ENCODE measurements at regions not wholly inside any gene's neighbourhood (a gene's known extent, or its start where the extent isn't known, plus 50 kb on each side); places are given as distances from the start of the nearest gene placed in this dataset.

GRCh38 chr1:14106679-14107313, 406.8 kb downstream of the PRDM2 start:
- POLR2A ChIA-PET (ENCODE audit: unreplicated experiment) = no interaction called here
- Histone ChIP-seq H3K9me3 (ENCODE audit: low read length) (no peaks in the 10 kb centered on the region; the same call in 1 of the 2 replicates), H3K9me2 (replicated peaks; ENCODE audit: low read length) (no peaks in the 10 kb centered on the region), H3K79me2 (ENCODE audit: low read length) (no peaks in the 10 kb centered on the region), H3K27me3 (ENCODE audit: low read length) (peaks cover 21% of the 10 kb centered on the region), H3K9ac (ENCODE audit: low read length) (no peak overlapping the region), H3K4me2 (ENCODE audit: low read length) (no peak overlapping the region), H2AFZ (ENCODE audit: low read length) (no peak overlapping the region), H3K36me3 (ENCODE audit: low read depth, low read length) (no peaks in the 10 kb centered on the region), H3K4me3 (ENCODE audit: low read length) (no peak overlapping the region), H4K20me1 (ENCODE audit: low read length) (no peaks in the 10 kb centered on the region), H3K27ac (ENCODE audit: low read length) (no peak overlapping the region), H3F3A (ENCODE audit: low read length, unreplicated experiment) (no peaks in the 10 kb centered on the region), H3K4me1 (ENCODE audit: insufficient read depth, low read length) (peaks cover 6% of the 10 kb centered on the region)
- BruUV-seq (replicated peaks) = no TSS peak
- intact Hi-C loops (cut with micrococcal nuclease) = no loop called here
- DNase-seq (no peak), ATAC-seq (no peak)
- CTCF ChIA-PET = no interaction called here
- TF ChIP-seq CTCF (conservative IDR thresholded peaks at IDR 0.05; ENCODE audit: low read depth, low read length) (no peak), EZH2phosphoT487 (IDR thresholded peaks at IDR 0.05; ENCODE audit: borderline replicate concordance, low read length) (no peak), EZH2 (IDR thresholded peaks at IDR 0.05; ENCODE audit: low read length, unreplicated experiment) (no peak)

GRCh38 chr1:14108356-14109275, 408.6 kb downstream of the PRDM2 start:
- ATAC-seq (no peak), DNase-seq (peak; percentile 54)
- Histone ChIP-seq H3K4me2 (ENCODE audit: low read length) (no peak overlapping the region), H3K9ac (ENCODE audit: low read length) (no peak overlapping the region), H3K27me3 (ENCODE audit: low read length) (peaks cover 21% of the 10 kb centered on the region), H3K4me3 (ENCODE audit: low read length) (no peak overlapping the region), H3K9me3 (ENCODE audit: low read length) (no peaks in the 10 kb centered on the region; the same call in 1 of the 2 replicates), H3K36me3 (ENCODE audit: low read depth, low read length) (no peaks in the 10 kb centered on the region), H3K27ac (ENCODE audit: low read length) (no peak overlapping the region), H3K4me1 (ENCODE audit: insufficient read depth, low read length) (peaks cover 16% of the 10 kb centered on the region), H3K9me2 (replicated peaks; ENCODE audit: low read length) (no peaks in the 10 kb centered on the region), H3K79me2 (ENCODE audit: low read length) (no peaks in the 10 kb centered on the region), H4K20me1 (ENCODE audit: low read length) (no peaks in the 10 kb centered on the region), H3F3A (ENCODE audit: low read length, unreplicated experiment) (no peaks in the 10 kb centered on the region), H2AFZ (ENCODE audit: low read length) (no peak overlapping the region)
- intact Hi-C loops (cut with micrococcal nuclease) = no loop called here
- TF ChIP-seq EZH2phosphoT487 (IDR thresholded peaks at IDR 0.05; ENCODE audit: borderline replicate concordance, low read length) (no peak), CTCF (conservative IDR thresholded peaks at IDR 0.05; ENCODE audit: low read depth, low read length) (no peak), EZH2 (IDR thresholded peaks at IDR 0.05; ENCODE audit: low read length, unreplicated experiment) (no peak)
- CTCF ChIA-PET = no interaction called here
- BruUV-seq (replicated peaks) = no TSS peak
- POLR2A ChIA-PET (ENCODE audit: unreplicated experiment) = no interaction called here

- Histone ChIP-seq H3K4me2 (ENCODE audit: low read length) (no peak overlapping the region), H3K27me3 (ENCODE audit: low read length) (peaks cover 17% of the 10 kb centered on the region), H2AFZ (ENCODE audit: low read length) (no peak overlapping the region), H3F3A (ENCODE audit: low read length, unreplicated experiment) (no peaks in the 10 kb centered on the region), H3K79me2 (ENCODE audit: low read length) (no peaks in the 10 kb centered on the region), H3K4me1 (ENCODE audit: insufficient read depth, low read length) (peaks cover 21% of the 10 kb centered on the region), H3K4me3 (ENCODE audit: low read length) (no peak overlapping the region), H3K9ac (ENCODE audit: low read length) (no peak overlapping the region), H3K36me3 (ENCODE audit: low read depth, low read length) (no peaks in the 10 kb centered on the region), H3K9me2 (replicated peaks; ENCODE audit: low read length) (no peaks in the 10 kb centered on the region), H4K20me1 (ENCODE audit: low read length) (no peaks in the 10 kb centered on the region), H3K9me3 (ENCODE audit: low read length) (no peaks in the 10 kb centered on the region; the same call in 1 of the 2 replicates), H3K27ac (ENCODE audit: low read length) (no peak overlapping the region)
- TF ChIP-seq CTCF (conservative IDR thresholded peaks at IDR 0.05; ENCODE audit: low read depth, low read length) = no peak
- TF ChIP-seq EZH2 (IDR thresholded peaks at IDR 0.05; ENCODE audit: low read length, unreplicated experiment) = no peak
- TF ChIP-seq EZH2phosphoT487 (IDR thresholded peaks at IDR 0.05; ENCODE audit: borderline replicate concordance, low read length) = no peak
- no peak for DNase-seq
- no peak for ATAC-seq
- ChIA-PET POLR2A (ENCODE audit: unreplicated experiment) (no interaction called here), CTCF (no interaction called here)
- no TSS peak for BruUV-seq (replicated peaks)
- intact Hi-C loops (cut with micrococcal nuclease) = no loop called here
Measured at GRCh38 chr1:14109276-14109635, 409.3 kb downstream of the PRDM2 start.
